ENCODE measurements at regions not wholly inside any gene's neighbourhood (a gene's known extent, or its start where the extent isn't known, plus 50 kb on each side); places are given as distances from the start of the nearest gene placed in this dataset.

GRCh38 chr2:83063511-83063910 is 1395.6 kb downstream of the SUCLG1 start:
- no peak for TF ChIP-seq POLR2A (IDR thresholded peaks at IDR 0.05)
- TF ChIP-seq CTCF (IDR thresholded peaks at IDR 0.05): no peak
- TF ChIP-seq POLR2AphosphoS5 (IDR thresholded peaks at IDR 0.05): no peak

Data from breast epithelium (tissue), 3 donors.